Smooth muscle cell of the brain vasculature (primary cell): ENCODE measurements at regions not wholly inside any gene's neighbourhood (a gene's known extent, or its start where the extent isn't known, plus 50 kb on each side); places are given as distances from the start of the nearest gene placed in this dataset.
"Not testable (repeated sequence)": the region's sequence is repeated elsewhere in the genome, so short reads cannot be mapped to it uniquely, and the experiment has no call there.

ENCODE experiments used
- DNase-seq: peaks from one replicate; pipeline ENCODE4 v3.0.0-alpha.2; 2012; ENCODE audit warnings: low read depth, low spot score

- DNase-seq, result no peak
Observed at GRCh38 chr14:97143011-97143410, 345.8 kb downstream of the VRK1 start.

- no peak for DNase-seq
Observed at GRCh38 chr14:97143456-97143855, 346.3 kb downstream of the VRK1 start.

GRCh38 chr14:97148021-97148420 is 350.8 kb downstream of the VRK1 start:
- DNase-seq, result not testable (repeated sequence)

- no peak for DNase-seq
Observed at GRCh38 chr14:97149775-97150174, 352.6 kb downstream of the VRK1 start.

- no peak for DNase-seq
Observed at GRCh38 chr14:97153527-97153926, 356.3 kb downstream of the VRK1 start.

GRCh38 chr14:97155320-97155719 is 358.1 kb downstream of the VRK1 start:
- DNase-seq, result no peak

GRCh38 chr14:97155814-97156213 is 358.6 kb downstream of the VRK1 start:
- DNase-seq, result no peak

- no peak for DNase-seq
Observed at GRCh38 chr14:97156705-97157104, 359.5 kb downstream of the VRK1 start.

GRCh38 chr14:97158102-97158501 is 360.9 kb downstream of the VRK1 start:
- DNase-seq, result no peak

GRCh38 chr14:97159124-97159523 is 361.9 kb downstream of the VRK1 start:
- no peak for DNase-seq

GRCh38 chr14:97162621-97163020 is 365.4 kb downstream of the VRK1 start:
- DNase-seq, result no peak

GRCh38 chr14:97164021-97164420 is 366.8 kb downstream of the VRK1 start:
- DNase-seq, result no peak

- no peak for DNase-seq
Observed at GRCh38 chr14:97166497-97166896, 369.3 kb downstream of the VRK1 start.

GRCh38 chr14:97167577-97167976 is 370.4 kb downstream of the VRK1 start:
- not testable (repeated sequence) for DNase-seq

- DNase-seq, result no peak
Observed at GRCh38 chr14:97172644-97173043, 375.5 kb downstream of the VRK1 start.

GRCh38 chr14:97177016-97177415 is 379.8 kb downstream of the VRK1 start:
- DNase-seq, result no peak

- no peak for DNase-seq
Observed at GRCh38 chr14:97177635-97178034, 380.5 kb downstream of the VRK1 start.

GRCh38 chr14:97178781-97179180 is 381.6 kb downstream of the VRK1 start:
- no peak for DNase-seq

GRCh38 chr14:97179573-97179972 is 382.4 kb downstream of the VRK1 start:
- no peak for DNase-seq

- no peak for DNase-seq
Observed at GRCh38 chr14:97180304-97181200, 383.4 kb downstream of the VRK1 start.

GRCh38 chr14:97185186-97185585 is 388.0 kb downstream of the VRK1 start:
- DNase-seq, result no peak

GRCh38 chr14:97187916-97188315 is 390.7 kb downstream of the VRK1 start:
- DNase-seq, result no peak

- DNase-seq, result no peak
Observed at GRCh38 chr14:97196336-97196735, 399.2 kb downstream of the VRK1 start.

GRCh38 chr14:97198813-97199212 is 401.6 kb downstream of the VRK1 start:
- DNase-seq, result no peak
